ENCODE measurements at regions not wholly inside any gene's neighbourhood (a gene's known extent, or its start where the extent isn't known, plus 50 kb on each side); places are given as distances from the start of the nearest gene placed in this dataset.
A peak's percentile ranks its signal among the peaks of the same experiment; 100 is the strongest.

- H3K27me3 Mint-ChIP-seq (ENCODE audit: low read depth, unreplicated experiment): peaks cover 14% of the 10 kb centered on the region
These were observed 237.3 kb upstream of the CDH5 start for GRCh38 chr16:66129196-66129595.

DNA sequence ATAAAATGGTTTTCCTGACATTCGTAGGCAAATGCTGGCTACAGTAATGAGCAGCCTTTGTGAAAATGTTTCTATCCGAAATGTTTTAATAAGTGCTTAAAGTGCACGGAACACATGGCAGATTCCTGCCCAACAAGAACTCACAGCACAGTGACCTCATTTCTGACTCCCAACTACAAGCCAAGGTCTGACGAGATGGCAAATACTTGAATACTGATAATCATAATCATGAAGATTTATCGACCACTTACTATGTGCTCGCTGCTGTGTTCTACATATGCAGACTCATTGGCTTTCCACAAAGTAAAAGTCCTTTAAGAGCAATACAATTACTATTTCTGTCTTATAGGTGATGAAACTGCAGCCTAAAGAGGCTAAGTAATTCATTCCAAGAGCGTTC, 238.1 kb upstream of the CDH5 start:
- peaks cover 36% of the 10 kb centered on the region for H3K4me1 ChIP-seq (ENCODE audit: insufficient read depth, low read length)
- no peak overlapping the region for H3K4me3 ChIP-seq (ENCODE audit: insufficient read depth, low read depth, low read length)
- H4K20me1 ChIP-seq (ENCODE audit: insufficient read depth, low read length): no peaks in the 10 kb centered on the region
- no peak overlapping the region for H3K4me3 Mint-ChIP-seq (ENCODE audit: unreplicated experiment)
- no peaks in the 10 kb centered on the region for H3K36me3 Mint-ChIP-seq (ENCODE audit: low read depth, unreplicated experiment)
- no peaks in the 10 kb centered on the region for H3K36me3 ChIP-seq (ENCODE audit: insufficient read depth, low read length)
- peak; percentile 11 for DNase-seq (ENCODE audit: low read depth)
- H3K79me2 ChIP-seq (ENCODE audit: insufficient read depth, low read length): no peaks in the 10 kb centered on the region
- H3K4me2 ChIP-seq (ENCODE audit: low read length): no peak overlapping the region
- no peak overlapping the region for H2AFZ ChIP-seq (ENCODE audit: low read depth, low read length)
- H3K4me1 Mint-ChIP-seq (ENCODE audit: low read depth, unreplicated experiment): peaks cover 37% of the 10 kb centered on the region
- H3K27me3 ChIP-seq (ENCODE audit: insufficient read depth, low read length): no peaks in the 10 kb centered on the region
- no peak overlapping the region for H3K9ac ChIP-seq (ENCODE audit: low read length)
- no peaks in the 10 kb centered on the region for H3K9me3 Mint-ChIP-seq (ENCODE audit: unreplicated experiment)
- no peaks in the 10 kb centered on the region for H3K9me3 ChIP-seq (ENCODE audit: insufficient read depth, low read depth, low read length)
- peaks cover 7% of the 10 kb centered on the region for H3K27me3 Mint-ChIP-seq (ENCODE audit: low read depth, unreplicated experiment)
- no peak for TF ChIP-seq CTCF (IDR thresholded peaks at IDR 0.05; ENCODE audit: insufficient read depth, low read depth, low read length)
- TF ChIP-seq EZH2 (IDR thresholded peaks at IDR 0.05; ENCODE audit: insufficient read depth, low read length): no peak
- H3K27ac ChIP-seq (ENCODE audit: low read depth, low read length): no peak overlapping the region
- no peak overlapping the region for H3K27ac Mint-ChIP-seq (ENCODE audit: unreplicated experiment)
- no peak for FAIRE-seq

More at GRCh38 chr16:66129196-66129595, 237.3 kb upstream of the CDH5 start:
- H3K9me3 ChIP-seq (ENCODE audit: insufficient read depth, low read depth, low read length): no peaks in the 10 kb centered on the region
- no peak overlapping the region for H3K9ac ChIP-seq (ENCODE audit: low read length)
- Mint-ChIP-seq H3K27ac (ENCODE audit: unreplicated experiment) (no peak overlapping the region), H3K4me1 (ENCODE audit: low read depth, unreplicated experiment) (peaks cover 37% of the 10 kb centered on the region), H3K36me3 (ENCODE audit: low read depth, unreplicated experiment) (no peaks in the 10 kb centered on the region), H3K9me3 (ENCODE audit: unreplicated experiment) (no peaks in the 10 kb centered on the region), H3K4me3 (ENCODE audit: unreplicated experiment) (no peak overlapping the region)
- no peak overlapping the region for H3K27ac ChIP-seq (ENCODE audit: low read depth, low read length)
- no peaks in the 10 kb centered on the region for H3K79me2 ChIP-seq (ENCODE audit: insufficient read depth, low read length)
- no peaks in the 10 kb centered on the region for H3K27me3 ChIP-seq (ENCODE audit: insufficient read depth, low read length)
- FAIRE-seq: no peak
- no peak overlapping the region for H3K4me2 ChIP-seq (ENCODE audit: low read length)
- no peak for DNase-seq (ENCODE audit: low read depth)
- no peak overlapping the region for H3K4me3 ChIP-seq (ENCODE audit: insufficient read depth, low read depth, low read length)
- no peaks in the 10 kb centered on the region for H4K20me1 ChIP-seq (ENCODE audit: insufficient read depth, low read length)
- TF ChIP-seq CTCF (IDR thresholded peaks at IDR 0.05; ENCODE audit: insufficient read depth, low read depth, low read length) (no peak), EZH2 (IDR thresholded peaks at IDR 0.05; ENCODE audit: insufficient read depth, low read length) (no peak)
- H3K36me3 ChIP-seq (ENCODE audit: insufficient read depth, low read length): no peaks in the 10 kb centered on the region
- peaks cover 36% of the 10 kb centered on the region for H3K4me1 ChIP-seq (ENCODE audit: insufficient read depth, low read length)
- H2AFZ ChIP-seq (ENCODE audit: low read depth, low read length): no peak overlapping the region

GRCh38 chr16:66127459-66128370, 238.8 kb upstream of the CDH5 start:
- H3K27ac ChIP-seq (ENCODE audit: low read depth, low read length): no peak overlapping the region
- DNase-seq (ENCODE audit: low read depth): no peak
- TF ChIP-seq CTCF (IDR thresholded peaks at IDR 0.05; ENCODE audit: insufficient read depth, low read depth, low read length): no peak
- TF ChIP-seq EZH2 (IDR thresholded peaks at IDR 0.05; ENCODE audit: insufficient read depth, low read length): no peak
- no peaks in the 10 kb centered on the region for H3K27me3 ChIP-seq (ENCODE audit: insufficient read depth, low read length)
- H4K20me1 ChIP-seq (ENCODE audit: insufficient read depth, low read length): no peaks in the 10 kb centered on the region
- H3K4me3 ChIP-seq (ENCODE audit: insufficient read depth, low read depth, low read length): no peak overlapping the region
- no peaks in the 10 kb centered on the region for H3K36me3 ChIP-seq (ENCODE audit: insufficient read depth, low read length)
- FAIRE-seq: no peak
- Mint-ChIP-seq H3K27ac (ENCODE audit: unreplicated experiment) (no peak overlapping the region), H3K36me3 (ENCODE audit: low read depth, unreplicated experiment) (no peaks in the 10 kb centered on the region), H3K27me3 (ENCODE audit: low read depth, unreplicated experiment) (peaks cover 6% of the 10 kb centered on the region), H3K4me3 (ENCODE audit: unreplicated experiment) (no peak overlapping the region), H3K9me3 (ENCODE audit: unreplicated experiment) (no peaks in the 10 kb centered on the region), H3K4me1 (ENCODE audit: low read depth, unreplicated experiment) (peaks cover 37% of the 10 kb centered on the region)
- H3K9me3 ChIP-seq (ENCODE audit: insufficient read depth, low read depth, low read length): no peaks in the 10 kb centered on the region
- no peaks in the 10 kb centered on the region for H3K79me2 ChIP-seq (ENCODE audit: insufficient read depth, low read length)
- peak overlapping the region; percentile 5 for H3K4me2 ChIP-seq (ENCODE audit: low read length)
- H2AFZ ChIP-seq (ENCODE audit: low read depth, low read length): no peak overlapping the region
- H3K4me1 ChIP-seq (ENCODE audit: insufficient read depth, low read length): peaks cover 36% of the 10 kb centered on the region
- no peak overlapping the region for H3K9ac ChIP-seq (ENCODE audit: low read length)
